HepG2 (cell line): ENCODE measurements at regions not wholly inside any gene's neighbourhood (a gene's known extent, or its start where the extent isn't known, plus 50 kb on each side); places are given as distances from the start of the nearest gene placed in this dataset.

Experiments used
- ATAC-seq: fragments of 200-7000 bp; cut with Tn5 transposase; 3 replicates; pipeline ENCODE4 v1.9.1; 2020; ENCODE audit warnings: mild to moderate bottlenecking, moderate library complexity
- BruUV-seq: library from RNA; stranded (reverse); fragments of 400-500 nt; replicated peaks from 2 replicates; lab custom pipeline; 2021; lab: Mats Ljungman, UMichigan
- CTCF ChIA-PET: fragments of 300-600 bp; formaldehyde crosslinking; extraction: SDS; loops from one replicate; lab custom pipeline; 2021; ENCODE audit warnings: low total read pairs, inconsistent platforms, low intra/inter-chr PET ratio; lab: Yijun Ruan, JAX
- POLR2A ChIA-PET: fragments of 350-600 bp; sonication (Branson Sonifier 250); formaldehyde crosslinking; loops from one replicate; lab custom pipeline; 2020; ENCODE audit warnings: antibody characterized with exemption, inconsistent platforms; lab: Yijun Ruan, JAX
- DNase-seq: peaks from one replicate; pipeline ENCODE4 v3.0.0-alpha.2; 2015; ENCODE audit warnings: low spot score
- FAIRE-seq: peaks from 3 replicates; lab custom pipeline; 2011; peaks lifted over from hg19 to GRCh38; lab: Jason Lieb, UNC
- H2AFZ ChIP-seq: one replicate; pipeline ENCODE4 v1.6.1; 2011; ENCODE audit warnings: low read length, inconsistent platforms
- H3K27ac ChIP-seq: fragments of 300-600 bp; 3 replicates; pipeline ENCODE4 v1.8.0; 2011; ENCODE audit warnings: mixed run types, mild to moderate bottlenecking, mixed read lengths, low read length, inconsistent platforms; ENCODE audit not compliant: insufficient read depth; ENCODE audit errors: extremely low read length
- H3K27me3 ChIP-seq, 2 experiments: fragments of 200-600 bp in 1 of 2; 2 replicates in 1 of 2; 3 replicates in 1 of 2; pipeline versions ENCODE4 v1.6.0 to v1.8.0; 2011; ENCODE audit warnings: low read length in 2 of 2, mild to moderate bottlenecking in 2 of 2, moderate library complexity in 2 of 2, inconsistent platforms in 1 of 2; ENCODE audit not compliant: insufficient read depth in 2 of 2, control insufficient read depth in 1 of 2
- H3K36me3 ChIP-seq, 2 experiments: fragments of 200-600 bp in 1 of 2; replicated peaks in 1 of 2; 2 replicates in 1 of 2; 3 replicates in 1 of 2; pipeline versions ENCODE4 v1.5.1 to v1.8.0; 2011; ENCODE audit warnings: low read length in 2 of 2, inconsistent platforms in 1 of 2; ENCODE audit not compliant: insufficient read depth in 2 of 2, control insufficient read depth in 1 of 2
- H3K4me1 ChIP-seq: 2 replicates; pipeline ENCODE4 v1.5.1; 2012; ENCODE audit warnings: low read length, inconsistent platforms; ENCODE audit not compliant: insufficient read depth
- H3K4me2 ChIP-seq: 2 replicates; pipeline ENCODE4 v1.6.0; 2011; ENCODE audit warnings: low read depth, low read length, inconsistent platforms
- H3K4me3 ChIP-seq, 3 experiments: fragments of 200-600 bp in 1 of 3; sonication (generic), shearing (Covaris generic) in 1 of 3; replicated peaks in 1 of 3; 2 replicates each; pipeline ENCODE4 v1.5.1; 2011 to 2016; ENCODE audit warnings: low read length in 3 of 3, inconsistent platforms in 2 of 3, low read depth in 2 of 3, mild to moderate bottlenecking in 2 of 3, control low read depth in 1 of 3, mixed read lengths in 1 of 3; ENCODE audit not compliant: insufficient read depth in 1 of 3
- H3K79me2 ChIP-seq: one replicate; pipeline ENCODE4 v1.6.1; 2011; ENCODE audit warnings: low read length, inconsistent platforms; ENCODE audit not compliant: insufficient read depth
- H3K9ac ChIP-seq: 2 replicates; pipeline ENCODE4 v1.6.0; 2011; ENCODE audit warnings: mild to moderate bottlenecking, low read depth, low read length, inconsistent platforms; ENCODE audit not compliant: insufficient read depth
- H3K9me3 ChIP-seq: 2 replicates; pipeline ENCODE4 v1.5.1; 2012; ENCODE audit warnings: mild to moderate bottlenecking, low read length
- H4K20me1 ChIP-seq: 2 replicates; pipeline ENCODE4 v1.6.0; 2011; ENCODE audit warnings: inconsistent platforms, mild to moderate bottlenecking, low read length, moderate library complexity; ENCODE audit not compliant: insufficient read depth
- EP300 ChIP-seq, 3 experiments: sonication (generic) in 1 of 3; formaldehyde crosslinking in 1 of 3; IDR thresholded peaks; 2 replicates each; pipeline versions ENCODE4 v1.5.1 to v1.6.1; 2011 to 2020; ENCODE audit warnings: low read depth in 2 of 3, low read length in 2 of 3, borderline replicate concordance in 1 of 3, improper control_type of control experiment in 1 of 3, mild to moderate bottlenecking in 1 of 3, missing genetic modification reagents in 1 of 3, moderate library complexity in 1 of 3
- ETV6 ChIP-seq: sonication (generic); formaldehyde crosslinking; conservative IDR thresholded peaks from 2 replicates; pipeline ENCODE4 v1.4.0; 2020; ENCODE audit warnings: missing genetic modification reagents
- FOXA1 ChIP-seq, 2 experiments: fragments of 450-650 bp in 1 of 2; sonication (generic) in 1 of 2; formaldehyde crosslinking in 1 of 2; IDR thresholded peaks; 2 replicates each; pipeline versions ENCODE4 v1.4.0 to v1.6.1; 2016 to 2020; ENCODE audit warnings: missing genetic modification reagents in 1 of 2
- HOXD1 ChIP-seq: sonication (generic); formaldehyde crosslinking; IDR thresholded peaks from 2 replicates; pipeline ENCODE4 v1.5.0; 2020; ENCODE audit warnings: missing genetic modification reagents
- PAX8 ChIP-seq: sonication (generic); formaldehyde crosslinking; IDR thresholded peaks from 2 replicates; pipeline ENCODE4 v1.8.0; 2022; ENCODE audit warnings: mild to moderate bottlenecking, missing genetic modification reagents, borderline replicate concordance
- PHF8 ChIP-seq: sonication (generic); formaldehyde crosslinking; IDR thresholded peaks from 2 replicates; pipeline ENCODE4 v1.5.0; 2020; ENCODE audit warnings: missing genetic modification reagents
- TCF12 ChIP-seq, 2 experiments: fragments of 450-650 bp in 1 of 2; sonication (generic) in 1 of 2; formaldehyde crosslinking in 1 of 2; IDR thresholded peaks; 2 replicates each; pipeline versions ENCODE4 v1.6.1 to v1.8.0; 2017 to 2022; ENCODE audit warnings: antibody characterized with exemption in 1 of 2, mild to moderate bottlenecking in 1 of 2, missing genetic modification reagents in 1 of 2, moderate library complexity in 1 of 2
- TCF7L2 ChIP-seq: IDR thresholded peaks from 2 replicates; pipeline ENCODE4 v1.6.1; 2011; ENCODE audit warnings: mild to moderate bottlenecking, low read depth, low read length, moderate library complexity
- ZNF225 ChIP-seq: sonication (generic); formaldehyde crosslinking; IDR thresholded peaks from 2 replicates; pipeline ENCODE4 v1.4.0; 2020; ENCODE audit warnings: mild to moderate bottlenecking, missing genetic modification reagents
- ZNF792 ChIP-seq: IDR thresholded peaks from 2 replicates; pipeline ENCODE4 v1.6.1; 2016
- ZNF841 ChIP-seq: sonication (generic); formaldehyde crosslinking; IDR thresholded peaks from 2 replicates; pipeline ENCODE4 v1.8.1; 2023; ENCODE audit warnings: missing genetic modification reagents, borderline replicate concordance
- WGBS: methylation state at CpG from one replicate; pipeline ENCODE4 v1.1.6; 2017; ENCODE audit warnings: low lambda C conversion rate; 5-methylcytosine and 5-hydroxymethylcytosine counted together
- in situ Hi-C: cut with HindIII; loops from 2 replicates; pipeline ENCODE4 v1.10.0; 2017; ENCODE audit warnings: low pct_unique_long_range_greater_than_20kb; ENCODE audit not compliant: extremely low pct_ligation_motif_present
- intact Hi-C: fragments of 100-400 bp; cut with micrococcal nuclease; formaldehyde crosslinking; loops from one replicate; pipeline ENCODE4 v1.10.0; 2022; ENCODE audit not compliant: unreplicated experiment
- TF ChIP-seq, protein P1 (sequence below): sonication (generic); formaldehyde crosslinking; IDR thresholded peaks from 2 replicates; pipeline ENCODE4 v1.4.0; 2020; ENCODE audit warnings: low read depth, mild to moderate bottlenecking, missing genetic modification reagents

- no peak overlapping the region for H3K9ac ChIP-seq
- H3K27ac ChIP-seq: no peak overlapping the region
- TF ChIP-seq FOXA1 (IDR thresholded peaks at IDR 0.05) (no peak), FOXA1 (CRISPR knock-in tag; IDR thresholded peaks at IDR 0.05) (no peak), PHF8 (CRISPR knock-in tag) (no peak), ZNF841 (CRISPR knock-in tag) (no peak), PAX8 (no peak), ZNF225 (CRISPR knock-in tag) (no peak), ZNF792 (CRISPR knock-in tag) (no peak), ETV6 (CRISPR knock-in tag) (no peak), TCF7L2 (no peak), TCF12 (IDR thresholded peaks at IDR 0.05) (no peak), TCF12 (CRISPR knock-in tag; IDR thresholded peaks at IDR 0.05) (no peak), EP300 (IDR thresholded peaks at IDR 0.05; ENCODE audit: low read depth in 2 of 2, low read length in 2 of 2) (no peak), EP300 (CRISPR knock-in tag; IDR thresholded peaks at IDR 0.05; ENCODE audit: borderline replicate concordance) (no peak), HOXD1 (CRISPR knock-in tag) (no peak)
- TF ChIP-seq, protein P1, sequence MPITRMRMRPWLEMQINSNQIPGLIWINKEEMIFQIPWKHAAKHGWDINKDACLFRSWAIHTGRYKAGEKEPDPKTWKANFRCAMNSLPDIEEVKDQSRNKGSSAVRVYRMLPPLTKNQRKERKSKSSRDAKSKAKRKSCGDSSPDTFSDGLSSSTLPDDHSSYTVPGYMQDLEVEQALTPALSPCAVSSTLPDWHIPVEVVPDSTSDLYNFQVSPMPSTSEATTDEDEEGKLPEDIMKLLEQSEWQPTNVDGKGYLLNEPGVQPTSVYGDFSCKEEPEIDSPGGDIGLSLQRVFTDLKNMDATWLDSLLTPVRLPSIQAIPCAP: no peak
- H2AFZ ChIP-seq: no peak overlapping the region
- H3K9me3 ChIP-seq: no peaks in the 10 kb centered on the region
- H3K36me3 ChIP-seq: no peaks in the 10 kb centered on the region
- no peak for FAIRE-seq
- WGBS: 0% methylated on average over 1 of the region's 1 CpG
- ChIA-PET CTCF (no interaction called here), POLR2A (no interaction called here)
- H3K79me2 ChIP-seq: no peaks in the 10 kb centered on the region
- ATAC-seq: no peak
- in situ Hi-C loops: no loop called here
- H3K4me2 ChIP-seq: no peak overlapping the region
- H3K4me3 ChIP-seq: no peak overlapping the region
- H4K20me1 ChIP-seq: no peaks in the 10 kb centered on the region
- intact Hi-C loops: no loop called here
- BruUV-seq: no TSS peak
- H3K4me1 ChIP-seq: no peaks in the 10 kb centered on the region
- no peak for DNase-seq
- H3K27me3 ChIP-seq: no peaks in the 10 kb centered on the region; a peak in 1 of 5 replicates
Measured at GRCh38 chr12:60191271-60191670, 595.4 kb downstream of the SLC16A7 start.
